ENCODE measurements at regions not wholly inside any gene's neighbourhood (a gene's known extent, or its start where the extent isn't known, plus 50 kb on each side); places are given as distances from the start of the nearest gene placed in this dataset. TPM values are rescaled to one million over a fixed set of nuclear protein-coding genes. Genes with fewer than 3 reads are reported as not detected.

Small RNA genes in the stretch of these regions (small RNA-seq; reads per million reads assigned to genes)
- not detected for gene AC025281.1 (ENCODE audit: insufficient read depth)
- gene RNA5SP428 (ENCODE audit: insufficient read depth), result not detected

Data from H1 (cell line).